AG09309 (cell line): ENCODE measurements at regions not wholly inside any gene's neighbourhood (a gene's known extent, or its start where the extent isn't known, plus 50 kb on each side); places are given as distances from the start of the nearest gene placed in this dataset.
"Not testable (repeated sequence)": the region's sequence is repeated elsewhere in the genome, so short reads cannot be mapped to it uniquely, and the experiment has no call there.

Experiments
- DNase-seq: peaks from one replicate; pipeline ENCODE4 v3.0.0-alpha.2; 2010; ENCODE audit warnings: low read depth
- H3K4me3 ChIP-seq: 2 replicates; pipeline ENCODE4 v1.5.1; 2011; ENCODE audit warnings: mild to moderate bottlenecking, low read depth, low read length, moderate library complexity; ENCODE audit not compliant: control insufficient read depth
- CTCF ChIP-seq: IDR thresholded peaks from 2 replicates; pipeline ENCODE4 v1.5.1; 2011; ENCODE audit warnings: mild to moderate bottlenecking, low read depth, low read length, inconsistent platforms; ENCODE audit not compliant: insufficient read depth, control insufficient read depth; ENCODE audit errors: missing control alignments

DNA sequence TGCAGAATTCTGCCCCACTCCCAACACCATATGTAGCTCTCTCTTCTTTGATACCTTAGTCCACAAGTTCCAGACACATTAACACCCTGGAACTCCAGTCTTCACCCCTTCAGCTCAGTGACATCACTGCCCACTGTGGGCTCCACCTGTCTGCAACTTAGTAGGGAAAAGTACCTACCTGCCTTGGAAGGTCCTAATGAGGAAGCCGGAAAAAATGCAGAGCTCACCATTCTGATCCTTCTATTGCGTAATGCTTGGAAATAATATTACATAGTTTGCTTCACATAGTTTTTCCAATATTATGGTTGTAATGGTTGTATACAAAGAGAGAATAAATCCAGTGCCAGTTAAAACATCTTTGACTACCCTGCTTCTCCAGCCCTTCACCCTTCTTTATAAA is 738.4 kb downstream of the RNF144A start:
- no peak for TF ChIP-seq CTCF
- no peak for DNase-seq
- H3K4me3 ChIP-seq, result no peak overlapping the region

- H3K4me3 ChIP-seq, result not testable (repeated sequence)
Measured at GRCh38 chr2:7657526-7657925, 740.3 kb downstream of the RNF144A start.

DNA sequence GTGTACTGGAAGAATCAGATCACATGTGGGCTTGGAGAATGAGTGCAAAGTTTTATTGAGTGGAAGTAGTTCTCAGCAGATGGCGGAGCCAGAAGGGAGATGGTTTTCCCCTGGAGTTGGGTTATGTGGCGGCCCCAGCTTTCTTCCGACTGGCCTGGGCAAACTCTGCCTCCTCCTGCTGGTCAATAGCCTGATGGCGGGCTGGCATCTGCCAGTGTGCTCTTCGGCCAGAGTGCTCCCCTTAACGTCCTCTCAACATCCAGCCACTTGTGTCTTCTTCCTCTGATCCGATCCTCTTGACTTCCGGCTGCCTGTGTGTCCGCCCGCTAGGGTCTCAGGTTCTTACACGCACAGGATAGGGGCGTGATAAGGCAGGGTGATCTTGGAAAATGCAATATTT is 741.3 kb downstream of the RNF144A start:
- DNase-seq, result no peak
- H3K4me3 ChIP-seq, result no peak overlapping the region
- TF ChIP-seq CTCF, result no peak

More at GRCh38 chr2:7657526-7657925, 740.3 kb downstream of the RNF144A start:
- DNase-seq, result not testable (repeated sequence)

GRCh38 chr2:7660816-7661215 is 743.6 kb downstream of the RNF144A start:
- DNase-seq, result no peak
- no peak for TF ChIP-seq CTCF

GRCh38 chr2:7661502-7661901 is 744.3 kb downstream of the RNF144A start:
- H3K4me3 ChIP-seq, result no peak overlapping the region
- TF ChIP-seq CTCF, result no peak
- no peak for DNase-seq

More at GRCh38 chr2:7660816-7661215, 743.6 kb downstream of the RNF144A start:
- H3K4me3 ChIP-seq, result no peak overlapping the region

DNA sequence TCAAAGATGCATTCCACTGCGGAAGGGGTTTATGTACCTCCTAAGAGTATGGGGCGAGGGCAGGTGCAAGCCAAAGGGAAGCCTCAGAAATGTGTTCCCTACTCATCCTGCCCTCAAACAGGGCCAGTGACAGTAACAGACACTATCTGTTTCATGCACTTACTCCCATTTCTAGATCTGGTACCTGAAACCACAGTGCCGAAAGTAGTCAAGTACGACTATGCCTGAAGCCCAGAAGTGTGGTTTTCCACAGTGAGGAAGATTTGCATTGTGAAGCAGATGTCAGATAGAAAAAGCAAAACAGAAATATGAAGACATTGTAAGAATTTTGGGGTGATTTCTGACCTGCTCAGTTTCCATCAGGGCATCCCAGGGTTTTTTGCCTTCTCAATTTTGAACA is 748.7 kb downstream of the RNF144A start:
- no peak for DNase-seq
- no peak for TF ChIP-seq CTCF
- H3K4me3 ChIP-seq, result no peak overlapping the region

DNA sequence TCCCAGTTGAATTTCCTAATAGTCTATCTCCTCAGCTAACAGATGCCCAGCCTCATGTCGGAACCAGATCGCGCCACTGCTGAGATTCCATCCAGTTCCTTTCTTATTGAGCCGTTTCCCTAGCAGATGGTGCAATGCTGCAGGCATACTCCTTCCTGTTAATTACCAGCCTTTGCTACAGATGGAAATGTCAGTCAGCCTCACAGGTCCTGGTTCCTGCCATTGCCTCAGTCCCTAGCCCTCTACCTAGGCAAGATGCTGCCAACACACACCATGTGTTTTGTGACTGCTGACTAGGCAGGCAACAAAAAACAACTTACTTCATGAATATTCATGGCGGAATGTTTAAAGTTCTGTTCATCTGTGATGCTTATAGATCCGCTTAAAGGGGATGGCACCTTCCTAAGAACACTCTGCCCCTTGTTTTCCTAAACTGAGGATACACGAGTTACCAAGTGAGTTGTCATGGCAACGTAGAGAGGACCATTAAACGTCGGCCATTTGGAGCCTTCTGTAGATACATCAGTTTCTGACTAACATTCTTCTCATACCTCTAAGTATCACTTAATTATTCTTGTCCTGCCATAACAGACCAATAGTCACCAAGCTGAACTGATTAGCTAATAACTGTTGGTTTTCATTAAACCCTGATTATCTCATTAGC is 749.5 kb downstream of the RNF144A start:
- no peak for DNase-seq
- TF ChIP-seq CTCF, result no peak
- no peak overlapping the region for H3K4me3 ChIP-seq
